ENCODE measurements at regions not wholly inside any gene's neighbourhood (a gene's known extent, or its start where the extent isn't known, plus 50 kb on each side); places are given as distances from the start of the nearest gene placed in this dataset.

- H3K4me3 ChIP-seq (ENCODE audit: low read depth, low read length) = no peak overlapping the region
- POLR2A ChIA-PET = no interaction called here
- TF ChIP-seq CTCF (IDR thresholded peaks at IDR 0.05; ENCODE audit: insufficient read depth, low read length, missing control alignments) = no peak
- DNase-seq (ENCODE audit: low read depth, low spot score) = no peak
- CTCF ChIA-PET = interaction anchor here (1.4 kb wide), 1 partner anchor 31 kb away, joined by 3 read pairs; no protein-coding TSS in a partner anchor
Observed at GRCh38 chr2:181829230-181829629, 62.3 kb upstream of the ITPRID2 start.

- no peak for TF ChIP-seq CTCF (IDR thresholded peaks at IDR 0.05; ENCODE audit: insufficient read depth, low read length, missing control alignments)
- H3K4me3 ChIP-seq (ENCODE audit: low read depth, low read length) = no peak overlapping the region
- DNase-seq (ENCODE audit: low read depth, low spot score) = no peak
- ChIA-PET POLR2A (no interaction called here), CTCF (interaction anchor here (1.3 kb wide), 1 partner anchor 10 kb away, joined by 3 read pairs; no protein-coding TSS in a partner anchor)
Observed at GRCh38 chr2:181832015-181832414, 59.5 kb upstream of the ITPRID2 start.

- no peak for TF ChIP-seq CTCF (IDR thresholded peaks at IDR 0.05; ENCODE audit: insufficient read depth, low read length, missing control alignments)
- ChIA-PET POLR2A (no interaction called here), CTCF (no interaction called here)
- no peak overlapping the region for H3K4me3 ChIP-seq (ENCODE audit: low read depth, low read length)
- DNase-seq (ENCODE audit: low read depth, low spot score) = no peak
Observed at GRCh38 chr2:181836583-181836982, 54.9 kb upstream of the ITPRID2 start.

- ChIA-PET CTCF (no interaction called here), POLR2A (no interaction called here)
- no peak for DNase-seq (ENCODE audit: low read depth, low spot score)
- no peak for TF ChIP-seq CTCF (IDR thresholded peaks at IDR 0.05; ENCODE audit: insufficient read depth, low read length, missing control alignments)
- H3K4me3 ChIP-seq (ENCODE audit: low read depth, low read length) = no peak overlapping the region
Observed at GRCh38 chr2:181837563-181837962, 54.0 kb upstream of the ITPRID2 start.

GRCh38 chr2:181839811-181840210 lies 51.7 kb upstream of the ITPRID2 start:
- DNase-seq (ENCODE audit: low read depth, low spot score) = no peak
- POLR2A ChIA-PET = no interaction called here
- no peak overlapping the region for H3K4me3 ChIP-seq (ENCODE audit: low read depth, low read length)
- TF ChIP-seq CTCF (IDR thresholded peaks at IDR 0.05; ENCODE audit: insufficient read depth, low read length, missing control alignments) = no peak
- CTCF ChIA-PET = interaction anchor here (1.5 kb wide), 1 partner anchor 125 kb away, joined by 3 read pairs; no protein-coding TSS in a partner anchor

GRCh38 chr2:181841079-181841478 lies 50.5 kb upstream of the ITPRID2 start:
- CTCF ChIA-PET = interaction anchor here (1.1 to 1.3 kb wide), 2 partner anchors 8 to 9 kb away, joined by 3 read pairs; no protein-coding TSS in a partner anchor
- no peak overlapping the region for H3K4me3 ChIP-seq (ENCODE audit: low read depth, low read length)
- DNase-seq (ENCODE audit: low read depth, low spot score) = no peak
- TF ChIP-seq CTCF (IDR thresholded peaks at IDR 0.05; ENCODE audit: insufficient read depth, low read length, missing control alignments) = no peak
- POLR2A ChIA-PET = no interaction called here

All from AG04449 (cell line).